HG03457 (cell line): ENCODE measurements at regions not wholly inside any gene's neighbourhood (a gene's known extent, or its start where the extent isn't known, plus 50 kb on each side); places are given as distances from the start of the nearest gene placed in this dataset.
"Not testable (repeated sequence)": the region's sequence is repeated elsewhere in the genome, so short reads cannot be mapped to it uniquely, and the experiment has no call there.

Source experiments
- ATAC-seq: cut with Tn5 transposase; IDR thresholded peaks from one replicate; pipeline ENCODE4 v1.9.1; 2021; ENCODE audit warnings: moderate number of reproducible peaks; ENCODE audit not compliant: unreplicated experiment

GRCh38 chr9:124164811-124165210 is 92.9 kb upstream of the NEK6 start:
- ATAC-seq: no peak

GRCh38 chr9:124174433-124174832 is 83.3 kb upstream of the NEK6 start:
- ATAC-seq: no peak

- ATAC-seq: not testable (repeated sequence)
Observed at GRCh38 chr9:124177522-124177921, 80.2 kb upstream of the NEK6 start.

GRCh38 chr9:124179196-124180071 is 78.3 kb upstream of the NEK6 start:
- no peak for ATAC-seq

GRCh38 chr9:124180557-124180956 is 77.2 kb upstream of the NEK6 start:
- no peak for ATAC-seq

GRCh38 chr9:124182741-124183140 is 75.0 kb upstream of the NEK6 start:
- no peak for ATAC-seq

GRCh38 chr9:124183772-124184171 is 74.0 kb upstream of the NEK6 start:
- no peak for ATAC-seq

- no peak for ATAC-seq
Observed at GRCh38 chr9:124185413-124185812, 72.3 kb upstream of the NEK6 start.

GRCh38 chr9:124187311-124187710 is 70.4 kb upstream of the NEK6 start:
- ATAC-seq: no peak

- ATAC-seq: no peak
Observed at GRCh38 chr9:124188331-124189110, 69.2 kb upstream of the NEK6 start.

- ATAC-seq: no peak
Observed at GRCh38 chr9:124190761-124191160, 67.0 kb upstream of the NEK6 start.

- ATAC-seq: no peak
Observed at GRCh38 chr9:124191691-124192395, 65.9 kb upstream of the NEK6 start.

- no peak for ATAC-seq
Observed at GRCh38 chr9:124196814-124197176, 61.0 kb upstream of the NEK6 start.

- peak; percentile 67 for ATAC-seq
Observed at GRCh38 chr9:124197177-124198095, 60.3 kb upstream of the NEK6 start.

- ATAC-seq: no peak
Observed at GRCh38 chr9:124198331-124198730, 59.4 kb upstream of the NEK6 start.

- no peak for ATAC-seq
Observed at GRCh38 chr9:124198948-124199347, 58.8 kb upstream of the NEK6 start.

GRCh38 chr9:124199474-124199873 is 58.3 kb upstream of the NEK6 start:
- ATAC-seq: no peak

GRCh38 chr9:124202447-124202971 is 55.2 kb upstream of the NEK6 start:
- ATAC-seq: peak; percentile 69

- ATAC-seq: no peak
Observed at GRCh38 chr9:124205686-124206352, 51.9 kb upstream of the NEK6 start.

- no peak for ATAC-seq
Observed at GRCh38 chr9:124206391-124206790, 51.4 kb upstream of the NEK6 start.
